HFFc6 (cell line): ENCODE measurements at regions not wholly inside any gene's neighbourhood (a gene's known extent, or its start where the extent isn't known, plus 50 kb on each side); places are given as distances from the start of the nearest gene placed in this dataset.

Experiments
- DNase-seq: peaks from one replicate; pipeline ENCODE4 v3.0.0-alpha.2; 2018
- H3K27ac Mint-ChIP-seq: 2 replicates; pipeline ENCODE4 v1.8.0; 2020; ENCODE audit warnings: mild to moderate bottlenecking, mixed read lengths
- H3K27me3 Mint-ChIP-seq: 2 replicates; pipeline ENCODE4 v1.8.0; 2021; ENCODE audit warnings: mild to moderate bottlenecking, moderate library complexity, mixed read lengths; ENCODE audit not compliant: insufficient read depth
- H3K36me3 Mint-ChIP-seq: 2 replicates; pipeline ENCODE4 v1.8.0; 2021; ENCODE audit warnings: low read depth, mixed read lengths
- H3K4me1 Mint-ChIP-seq: 2 replicates; pipeline ENCODE4 v1.8.0; 2020; ENCODE audit warnings: low read depth, mixed read lengths
- H3K4me3 Mint-ChIP-seq: 2 replicates; pipeline ENCODE4 v1.8.0; 2020; ENCODE audit warnings: mild to moderate bottlenecking, moderate library complexity, mixed read lengths
- H3K9me3 Mint-ChIP-seq: 2 replicates; pipeline ENCODE4 v1.8.0; 2020; ENCODE audit warnings: mild to moderate bottlenecking, mixed read lengths
- CTCF ChIP-seq: fragments of 200-600 bp; sonication (generic); IDR thresholded peaks from 2 replicates; pipeline ENCODE4 v1.5.0; 2021; ENCODE audit warnings: antibody characterized with exemption, mild to moderate bottlenecking

GRCh38 chr2:183375821-183376220 lies 251.6 kb downstream of the NUP35 start:
- no peaks in the 10 kb centered on the region for H3K27me3 Mint-ChIP-seq
- no peak for TF ChIP-seq CTCF
- no peak for DNase-seq
- peaks cover 3% of the 10 kb centered on the region; the same call in 1 of the 2 replicates for H3K9me3 Mint-ChIP-seq
- no peak overlapping the region for H3K27ac Mint-ChIP-seq
- H3K4me1 Mint-ChIP-seq, result no peaks in the 10 kb centered on the region
- H3K4me3 Mint-ChIP-seq, result no peak overlapping the region
- H3K36me3 Mint-ChIP-seq, result no peaks in the 10 kb centered on the region

GRCh38 chr2:183383854-183384253 lies 259.6 kb downstream of the NUP35 start:
- no peak overlapping the region for H3K27ac Mint-ChIP-seq
- no peaks in the 10 kb centered on the region for H3K27me3 Mint-ChIP-seq
- no peaks in the 10 kb centered on the region for H3K36me3 Mint-ChIP-seq
- DNase-seq, result no peak
- no peak for TF ChIP-seq CTCF
- peaks cover 22% of the 10 kb centered on the region for H3K9me3 Mint-ChIP-seq
- H3K4me3 Mint-ChIP-seq, result no peak overlapping the region
- no peaks in the 10 kb centered on the region for H3K4me1 Mint-ChIP-seq

- Mint-ChIP-seq H3K27me3 (peaks cover 2% of the 10 kb centered on the region; the same call in 1 of the 2 replicates), H3K4me3 (no peak overlapping the region), H3K9me3 (peaks cover 48% of the 10 kb centered on the region), H3K36me3 (no peaks in the 10 kb centered on the region), H3K27ac (no peak overlapping the region), H3K4me1 (no peaks in the 10 kb centered on the region)
- no peak for DNase-seq
- TF ChIP-seq CTCF, result no peak
Observed at GRCh38 chr2:183389546-183390080, 265.4 kb downstream of the NUP35 start.

- H3K4me3 Mint-ChIP-seq, result no peak overlapping the region
- H3K27me3 Mint-ChIP-seq, result peaks cover 2% of the 10 kb centered on the region; the same call in 1 of the 2 replicates
- TF ChIP-seq CTCF, result no peak
- H3K4me1 Mint-ChIP-seq, result no peaks in the 10 kb centered on the region
- no peak overlapping the region for H3K27ac Mint-ChIP-seq
- no peaks in the 10 kb centered on the region for H3K36me3 Mint-ChIP-seq
- no peak for DNase-seq
- H3K9me3 Mint-ChIP-seq, result peaks cover 49% of the 10 kb centered on the region
Observed at GRCh38 chr2:183390109-183390508, 265.9 kb downstream of the NUP35 start.

- H3K27me3 Mint-ChIP-seq, result peaks cover 1% of the 10 kb centered on the region
- no peak overlapping the region for H3K27ac Mint-ChIP-seq
- H3K36me3 Mint-ChIP-seq, result no peaks in the 10 kb centered on the region
- TF ChIP-seq CTCF, result no peak
- DNase-seq, result no peak
- no peaks in the 10 kb centered on the region for H3K4me1 Mint-ChIP-seq
- peaks cover 29% of the 10 kb centered on the region for H3K9me3 Mint-ChIP-seq
- H3K4me3 Mint-ChIP-seq, result no peak overlapping the region
Observed at GRCh38 chr2:183404392-183404791, 280.1 kb downstream of the NUP35 start.

GRCh38 chr2:183408562-183408961 lies 284.3 kb downstream of the NUP35 start:
- no peak for DNase-seq
- H3K4me1 Mint-ChIP-seq, result no peaks in the 10 kb centered on the region
- H3K27me3 Mint-ChIP-seq, result peaks cover 1% of the 10 kb centered on the region

More at GRCh38 chr2:183408562-183408961, 284.3 kb downstream of the NUP35 start:
- Mint-ChIP-seq H3K9me3 (peaks cover 30% of the 10 kb centered on the region), H3K27ac (no peak overlapping the region), H3K4me3 (no peak overlapping the region), H3K36me3 (no peaks in the 10 kb centered on the region)
- TF ChIP-seq CTCF, result no peak
